Activated CD8-positive, alpha-beta memory T cell treated with anti-CD3 and anti-CD28 coated beads for 24 hours (primary cell): ENCODE measurements at regions not wholly inside any gene's neighbourhood (a gene's known extent, or its start where the extent isn't known, plus 50 kb on each side); places are given as distances from the start of the nearest gene placed in this dataset.

ENCODE experiments used
- DNase-seq: peaks from one replicate; pipeline ENCODE4 v3.0.0-alpha.2; 2020

- DNase-seq, result no peak
These were observed 69.3 kb downstream of the CEBPB start for GRCh38 chr20:50259705-50260478.

GRCh38 chr20:50260479-50261221 lies 70.0 kb downstream of the CEBPB start:
- DNase-seq, result no peak

GRCh38 chr20:50261471-50262212 lies 71.0 kb downstream of the CEBPB start:
- DNase-seq, result no peak

GRCh38 chr20:50263831-50264230 lies 73.2 kb downstream of the CEBPB start:
- DNase-seq, result no peak

- no peak for DNase-seq
These were observed 74.0 kb downstream of the CEBPB start for GRCh38 chr20:50264534-50265145.

- DNase-seq, result no peak
These were observed 74.8 kb downstream of the CEBPB start for GRCh38 chr20:50265245-50265946.

- no peak for DNase-seq
These were observed 75.8 kb downstream of the CEBPB start for GRCh38 chr20:50266293-50267040.

GRCh38 chr20:50267041-50267865 lies 76.6 kb downstream of the CEBPB start:
- no peak for DNase-seq

GRCh38 chr20:50267866-50268219 lies 77.2 kb downstream of the CEBPB start:
- DNase-seq, result no peak

- no peak for DNase-seq
These were observed 78.7 kb downstream of the CEBPB start for GRCh38 chr20:50269091-50270033.

- no peak for DNase-seq
These were observed 79.4 kb downstream of the CEBPB start for GRCh38 chr20:50270034-50270395.

- no peak for DNase-seq
These were observed 79.9 kb downstream of the CEBPB start for GRCh38 chr20:50270569-50270968.

- DNase-seq, result no peak
These were observed 80.5 kb downstream of the CEBPB start for GRCh38 chr20:50271176-50271575.

GRCh38 chr20:50271612-50272011 lies 81.0 kb downstream of the CEBPB start:
- DNase-seq, result no peak

- DNase-seq, result no peak
These were observed 81.5 kb downstream of the CEBPB start for GRCh38 chr20:50272030-50272723.

GRCh38 chr20:50272724-50273446 lies 82.3 kb downstream of the CEBPB start:
- no peak for DNase-seq

- no peak for DNase-seq
These were observed 83.2 kb downstream of the CEBPB start for GRCh38 chr20:50273601-50274491.
